COR-L47 (cell line): ENCODE measurements at regions not wholly inside any gene's neighbourhood (a gene's known extent, or its start where the extent isn't known, plus 50 kb on each side); places are given as distances from the start of the nearest gene placed in this dataset.
"Not testable (repeated sequence)": the region's sequence is repeated elsewhere in the genome, so short reads cannot be mapped to it uniquely, and the experiment has no call there.

Experiments used
- DNase-seq: peaks from one replicate; lab custom pipeline; 2025; lab: John Stamatoyannopoulos, UW

DNA sequence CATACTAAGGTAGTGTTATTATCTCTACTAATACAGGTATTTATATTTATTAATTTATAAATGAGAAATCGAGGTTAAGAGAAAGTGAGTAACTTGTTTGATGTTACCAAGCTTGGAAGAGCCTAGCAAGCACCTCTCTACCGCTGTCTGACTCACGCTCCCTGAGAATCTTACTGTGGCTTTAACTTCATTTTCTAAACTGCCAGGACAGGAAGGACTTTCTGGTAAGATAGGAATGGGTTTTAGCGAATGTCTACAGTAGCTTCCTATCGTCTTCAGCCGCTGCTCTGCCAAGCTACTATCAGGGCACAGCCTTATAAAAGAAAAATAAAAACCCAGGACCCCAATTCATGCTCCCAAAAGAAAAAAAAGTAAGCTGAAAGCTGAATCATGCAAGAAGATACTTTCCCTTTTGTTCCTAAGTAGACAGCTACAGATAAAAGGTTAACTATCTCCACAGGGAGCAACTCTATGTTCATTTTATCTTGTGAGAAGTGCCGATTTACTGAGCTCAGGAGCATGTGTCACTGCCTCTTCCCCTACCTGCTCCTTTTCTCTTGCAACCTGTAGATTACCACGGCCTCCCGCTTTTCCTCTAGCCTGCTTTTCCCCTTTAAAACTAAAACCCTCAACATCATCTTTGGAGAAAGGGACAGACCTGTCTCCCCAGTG, 60.2 kb downstream of the THNSL1 start:
- DNase-seq: no peak

DNA sequence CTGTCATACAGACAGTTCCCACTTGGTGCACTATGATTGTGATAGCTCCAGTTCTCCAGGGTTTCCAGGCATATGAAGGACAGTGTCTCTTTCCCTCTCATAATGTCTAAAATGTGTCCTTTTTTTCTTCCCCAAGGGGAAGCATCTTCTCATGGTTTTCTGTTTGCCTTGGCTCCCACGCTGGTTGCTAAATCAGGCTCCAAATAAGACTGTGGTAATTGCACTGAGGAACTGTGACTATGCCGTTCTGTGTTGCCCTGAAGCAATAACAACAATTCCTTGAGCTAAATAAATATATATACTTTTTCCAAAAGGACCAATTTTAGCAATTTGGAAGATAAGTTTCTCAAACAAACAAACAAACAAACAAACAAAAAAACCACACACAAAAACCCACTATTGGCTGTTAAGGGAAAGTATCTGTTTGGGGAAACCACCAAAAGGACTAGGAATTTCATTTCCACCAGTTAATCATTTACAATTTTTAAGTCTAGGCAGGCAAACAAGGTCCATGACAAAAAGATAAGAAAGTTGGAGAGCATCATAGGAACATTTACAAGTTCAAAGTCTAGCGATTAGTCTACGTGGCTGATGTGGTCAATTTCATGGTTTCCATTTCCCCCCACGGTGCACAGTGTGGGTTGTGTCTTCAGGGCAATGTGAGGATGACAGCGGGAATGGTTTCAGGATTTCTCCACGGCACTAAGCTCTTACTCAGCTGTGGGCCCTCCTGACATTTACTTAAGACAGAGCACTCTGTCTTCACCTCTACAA, 62.4 kb downstream of the THNSL1 start:
- no peak for DNase-seq

GRCh38 chr10:25080880-25081581, 64.6 kb downstream of the THNSL1 start:
- peak; percentile 53 for DNase-seq

GRCh38 chr10:25082276-25083204, 66.1 kb downstream of the THNSL1 start:
- no peak for DNase-seq

DNA sequence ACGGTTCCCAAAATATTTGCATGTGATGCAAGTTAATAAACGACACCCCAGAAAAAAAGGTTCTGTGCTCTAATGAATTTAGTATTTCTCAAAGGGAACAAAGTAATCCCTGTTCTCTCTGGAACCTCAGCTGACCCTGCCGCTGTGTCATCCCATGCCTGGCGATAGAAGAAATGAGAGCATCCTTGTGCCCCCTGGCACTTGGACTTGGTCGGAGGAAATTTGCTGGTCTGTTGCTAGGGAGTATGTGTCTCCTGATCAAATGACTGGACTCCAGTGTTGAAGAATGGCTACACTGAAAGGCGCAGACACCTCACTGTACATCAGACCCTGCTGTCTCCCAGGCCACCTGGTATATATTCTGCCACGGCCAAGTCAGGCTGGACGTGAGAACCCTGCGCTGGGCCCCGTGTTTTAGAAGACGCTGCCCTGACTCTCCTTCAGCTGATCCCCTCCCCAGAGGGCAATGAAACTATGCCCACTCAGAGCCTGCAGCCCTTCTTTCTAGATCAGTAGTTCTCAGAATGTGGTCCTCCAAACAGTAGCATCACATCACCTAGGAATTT, 67.2 kb downstream of the THNSL1 start:
- DNase-seq: no peak

DNA sequence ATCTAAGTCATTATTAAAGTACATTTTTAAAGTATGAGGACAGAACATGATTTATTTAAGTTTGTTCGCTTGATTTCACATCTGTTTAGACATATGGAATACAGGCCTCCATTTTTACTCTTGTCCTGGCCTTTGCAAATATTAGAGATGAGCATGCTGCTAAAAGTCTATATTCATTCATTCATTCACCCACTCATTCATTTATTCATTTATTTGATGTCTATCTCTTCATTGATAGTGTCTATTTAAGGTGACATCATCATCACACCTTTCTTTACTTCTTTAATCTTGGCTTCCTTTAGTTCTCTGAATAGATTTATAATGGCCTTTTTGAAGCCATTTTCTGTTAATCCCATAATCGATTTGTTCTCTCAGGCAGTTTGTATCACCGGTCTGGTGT, 68.0 kb downstream of the THNSL1 start:
- no peak for DNase-seq

GRCh38 chr10:25094590-25094989, 78.2 kb downstream of the THNSL1 start:
- DNase-seq: no peak

DNA sequence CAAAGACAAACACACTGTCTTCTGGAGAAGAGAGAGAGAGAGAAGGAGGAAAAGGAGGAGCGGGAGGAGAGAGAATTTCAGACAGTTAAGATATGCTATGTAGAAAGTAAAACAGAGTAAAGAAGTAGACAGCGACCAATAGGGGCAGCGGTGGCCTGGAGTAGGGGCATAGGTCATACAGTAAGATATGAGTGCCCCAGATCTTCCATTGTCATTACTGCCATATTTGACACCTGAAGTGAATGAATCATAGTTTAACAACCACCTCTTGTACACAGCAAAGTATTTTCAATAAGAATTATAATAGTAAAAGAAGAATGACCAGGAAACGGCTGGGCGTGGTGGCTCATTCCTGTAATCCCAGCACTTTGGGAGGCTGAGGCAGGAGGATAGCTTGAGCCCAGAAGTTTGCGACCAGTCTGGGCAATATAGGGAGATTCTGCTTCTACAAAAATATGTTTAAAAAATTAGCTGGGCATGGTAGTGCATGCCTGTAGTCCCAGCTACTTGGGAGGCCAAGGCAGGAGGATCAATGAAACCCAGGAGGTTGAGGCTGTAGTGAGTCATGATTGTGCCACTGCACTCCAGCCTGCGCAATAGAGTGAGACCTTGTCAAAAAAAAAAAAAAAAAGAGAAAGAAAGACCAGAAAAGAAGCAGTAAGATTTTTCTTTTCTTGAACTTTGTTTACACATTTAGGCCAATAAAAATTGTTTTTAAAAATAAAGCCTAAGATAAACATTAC, 77.0 kb upstream of the GPR158 start:
- DNase-seq: no peak

GRCh38 chr10:25100141-25100540, 74.7 kb upstream of the GPR158 start:
- DNase-seq: no peak

- no peak for DNase-seq
Measured at GRCh38 chr10:25101461-25102146, 73.2 kb upstream of the GPR158 start.

- no peak for DNase-seq
Measured at GRCh38 chr10:25102147-25102822, 72.5 kb upstream of the GPR158 start.

GRCh38 chr10:25103703-25104102, 71.1 kb upstream of the GPR158 start:
- DNase-seq: no peak

- no peak for DNase-seq
Measured at GRCh38 chr10:25104441-25104840, 70.4 kb upstream of the GPR158 start.

- DNase-seq: no peak
Measured at GRCh38 chr10:25105262-25105661, 69.5 kb upstream of the GPR158 start.

- no peak for DNase-seq
Measured at GRCh38 chr10:25105743-25106260, 69.0 kb upstream of the GPR158 start.

- no peak for DNase-seq
Measured at GRCh38 chr10:25107756-25108155, 67.0 kb upstream of the GPR158 start.

- DNase-seq: not testable (repeated sequence)
Measured at GRCh38 chr10:25109896-25110295, 64.9 kb upstream of the GPR158 start.

DNA sequence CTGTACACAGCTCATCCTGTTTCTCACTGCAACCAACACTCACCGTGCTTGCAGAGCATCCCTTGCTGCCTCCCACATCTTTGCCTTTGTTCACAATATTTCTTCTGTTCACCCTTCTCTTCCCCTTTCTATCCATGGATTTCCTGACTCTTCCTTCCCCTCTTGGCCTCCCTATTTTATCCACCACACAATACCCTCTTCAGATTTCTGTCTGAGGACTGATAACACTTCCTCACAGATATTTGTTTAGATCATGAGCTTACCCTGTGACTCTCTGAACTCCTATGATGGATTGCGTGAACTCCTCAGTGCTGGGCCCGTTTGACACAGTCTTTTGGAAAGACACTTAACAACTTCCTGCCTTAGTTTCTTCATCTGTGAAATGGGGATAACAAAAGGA, 62.8 kb upstream of the GPR158 start:
- DNase-seq: no peak
